IPS-20b (cell line): ENCODE measurements at regions not wholly inside any gene's neighbourhood (a gene's known extent, or its start where the extent isn't known, plus 50 kb on each side); places are given as distances from the start of the nearest gene placed in this dataset.

Experiments used
- H3K27ac ChIP-seq: one replicate; pipeline ENCODE4 v1.5.1; 2013; ENCODE audit warnings: low read length
- H3K27me3 ChIP-seq: 2 replicates; pipeline ENCODE4 v1.6.1; 2013; ENCODE audit warnings: mild to moderate bottlenecking, low read length, inconsistent platforms; ENCODE audit not compliant: insufficient read depth
- H3K36me3 ChIP-seq: 2 replicates; pipeline ENCODE4 v1.6.1; 2013; ENCODE audit warnings: low read depth, mild to moderate bottlenecking, inconsistent platforms, low read length, moderate library complexity; ENCODE audit not compliant: insufficient read depth
- H3K4me1 ChIP-seq: 2 replicates; pipeline ENCODE4 v1.6.1; 2013; ENCODE audit warnings: mild to moderate bottlenecking, control low read depth, inconsistent platforms, low read length, moderate library complexity; ENCODE audit not compliant: insufficient read depth
- H3K4me3 ChIP-seq: 2 replicates; pipeline ENCODE4 v1.5.1; 2013; ENCODE audit warnings: mild to moderate bottlenecking, low read length, inconsistent platforms
- H3K9ac ChIP-seq: 2 replicates; pipeline ENCODE4 v1.6.1; 2013; ENCODE audit warnings: low read depth, mild to moderate bottlenecking, inconsistent platforms, low read length, moderate library complexity
- H3K9me3 ChIP-seq: 2 replicates; pipeline ENCODE4 v1.6.1; 2013; ENCODE audit warnings: mild to moderate bottlenecking, low read depth, low read length, inconsistent platforms; ENCODE audit not compliant: insufficient read depth

GRCh38 chr10:118459642-118460193 is 117.6 kb upstream of the FAM204A start:
- H3K36me3 ChIP-seq: no peaks in the 10 kb centered on the region
- H3K27ac ChIP-seq: no peak overlapping the region
- no peak overlapping the region for H3K9ac ChIP-seq
- H3K27me3 ChIP-seq: peaks cover 7% of the 10 kb centered on the region; the same call in 1 of the 2 replicates
- H3K4me3 ChIP-seq: no peak overlapping the region
- H3K9me3 ChIP-seq: no peaks in the 10 kb centered on the region
- no peaks in the 10 kb centered on the region for H3K4me1 ChIP-seq

- Histone ChIP-seq H3K9me3 (no peaks in the 10 kb centered on the region), H3K27me3 (peaks cover 7% of the 10 kb centered on the region; the same call in 1 of the 2 replicates), H3K36me3 (no peaks in the 10 kb centered on the region), H3K9ac (no peak overlapping the region), H3K4me1 (no peaks in the 10 kb centered on the region), H3K4me3 (no peak overlapping the region), H3K27ac (no peak overlapping the region)
Observed at GRCh38 chr10:118458957-118459641, 117.0 kb upstream of the FAM204A start.

- Histone ChIP-seq H3K4me3 (no peak overlapping the region), H3K27me3 (peaks cover 7% of the 10 kb centered on the region; the same call in 1 of the 2 replicates), H3K36me3 (no peaks in the 10 kb centered on the region), H3K4me1 (no peaks in the 10 kb centered on the region), H3K27ac (no peak overlapping the region), H3K9ac (no peak overlapping the region), H3K9me3 (no peaks in the 10 kb centered on the region)
Observed at GRCh38 chr10:118457824-118458428, 115.8 kb upstream of the FAM204A start.

GRCh38 chr10:118455181-118455695 is 113.1 kb upstream of the FAM204A start:
- Histone ChIP-seq H3K9ac (no peak overlapping the region), H3K27me3 (peaks cover 7% of the 10 kb centered on the region; the same call in 1 of the 2 replicates), H3K27ac (no peak overlapping the region), H3K36me3 (no peaks in the 10 kb centered on the region), H3K4me1 (no peaks in the 10 kb centered on the region), H3K4me3 (no peak overlapping the region), H3K9me3 (no peaks in the 10 kb centered on the region)

- Histone ChIP-seq H3K4me1 (no peaks in the 10 kb centered on the region), H3K9me3 (no peaks in the 10 kb centered on the region), H3K4me3 (no peak overlapping the region), H3K9ac (no peak overlapping the region), H3K36me3 (no peaks in the 10 kb centered on the region), H3K27me3 (peaks cover 5% of the 10 kb centered on the region; the same call in 1 of the 2 replicates), H3K27ac (no peak overlapping the region)
Observed at GRCh38 chr10:118454211-118454610, 112.1 kb upstream of the FAM204A start.

GRCh38 chr10:118452098-118452497 is 110.0 kb upstream of the FAM204A start:
- Histone ChIP-seq H3K27me3 (peaks cover 10% of the 10 kb centered on the region; the same call in 1 of the 2 replicates), H3K9me3 (no peaks in the 10 kb centered on the region), H3K27ac (no peak overlapping the region)

GRCh38 chr10:118449521-118449920 is 107.4 kb upstream of the FAM204A start:
- H3K27ac ChIP-seq: no peak overlapping the region

More at GRCh38 chr10:118452098-118452497, 110.0 kb upstream of the FAM204A start:
- Histone ChIP-seq H3K4me3 (no peak overlapping the region), H3K4me1 (no peaks in the 10 kb centered on the region), H3K9ac (no peak overlapping the region), H3K36me3 (no peaks in the 10 kb centered on the region)

GRCh38 chr10:118448744-118449143 is 106.6 kb upstream of the FAM204A start:
- no peaks in the 10 kb centered on the region for H3K36me3 ChIP-seq
- H3K4me1 ChIP-seq: no peaks in the 10 kb centered on the region
- no peaks in the 10 kb centered on the region for H3K9me3 ChIP-seq
- no peak overlapping the region for H3K27ac ChIP-seq
- peaks cover 10% of the 10 kb centered on the region; the same call in 1 of the 2 replicates for H3K27me3 ChIP-seq
- no peak overlapping the region for H3K9ac ChIP-seq
- no peak overlapping the region for H3K4me3 ChIP-seq

More at GRCh38 chr10:118449521-118449920, 107.4 kb upstream of the FAM204A start:
- Histone ChIP-seq H3K4me1 (no peaks in the 10 kb centered on the region), H3K27me3 (peaks cover 10% of the 10 kb centered on the region; the same call in 1 of the 2 replicates), H3K9me3 (no peaks in the 10 kb centered on the region), H3K4me3 (no peak overlapping the region), H3K36me3 (no peaks in the 10 kb centered on the region), H3K9ac (no peak overlapping the region)

GRCh38 chr10:118447478-118448270 is 105.5 kb upstream of the FAM204A start:
- H3K4me1 ChIP-seq: no peaks in the 10 kb centered on the region
- H3K9me3 ChIP-seq: no peaks in the 10 kb centered on the region
- no peak overlapping the region for H3K27ac ChIP-seq
- peaks cover 10% of the 10 kb centered on the region; the same call in 1 of the 2 replicates for H3K27me3 ChIP-seq
- no peak overlapping the region for H3K4me3 ChIP-seq
- no peak overlapping the region for H3K9ac ChIP-seq
- no peaks in the 10 kb centered on the region for H3K36me3 ChIP-seq

GRCh38 chr10:118445535-118445934 is 103.4 kb upstream of the FAM204A start:
- no peaks in the 10 kb centered on the region for H3K36me3 ChIP-seq
- H3K9ac ChIP-seq: no peak overlapping the region
- H3K27ac ChIP-seq: no peak overlapping the region
- peaks cover 10% of the 10 kb centered on the region; the same call in 1 of the 2 replicates for H3K27me3 ChIP-seq
- no peaks in the 10 kb centered on the region for H3K9me3 ChIP-seq
- H3K4me3 ChIP-seq: no peak overlapping the region
- no peaks in the 10 kb centered on the region for H3K4me1 ChIP-seq

GRCh38 chr10:118444069-118444468 is 101.9 kb upstream of the FAM204A start:
- no peak overlapping the region for H3K9ac ChIP-seq
- peaks cover 10% of the 10 kb centered on the region; the same call in 1 of the 2 replicates for H3K27me3 ChIP-seq
- no peaks in the 10 kb centered on the region for H3K36me3 ChIP-seq
- H3K4me3 ChIP-seq: no peak overlapping the region
- no peaks in the 10 kb centered on the region for H3K4me1 ChIP-seq
- H3K27ac ChIP-seq: no peak overlapping the region
- H3K9me3 ChIP-seq: no peaks in the 10 kb centered on the region
